Lower leg skin (tissue), 3 donors: ENCODE measurements at regions not wholly inside any gene's neighbourhood (a gene's known extent, or its start where the extent isn't known, plus 50 kb on each side); places are given as distances from the start of the nearest gene placed in this dataset.

Source experiments
- POLR2A ChIP-seq, 2 donors: fragments of 450-650 bp; IDR thresholded peaks; one replicate each; pipeline ENCODE4 v1.6.1; 2016 to 2017; ENCODE audit warnings: antibody characterized with exemption in 2 of 2, mild to moderate bottlenecking in 1 of 2, moderate library complexity in 1 of 2
- TF ChIP-seq, protein P1 (sequence below), 3 donors: fragments of 450-650 bp; IDR thresholded peaks; one replicate each; pipeline ENCODE4 v1.5.1; 2016; ENCODE audit warnings: antibody characterized with exemption in 3 of 3, mild to moderate bottlenecking in 3 of 3, moderate library complexity in 2 of 3

GRCh38 chr4:66885501-66886165 lies 659.7 kb downstream of the CENPC start:
- TF ChIP-seq, protein P1, sequence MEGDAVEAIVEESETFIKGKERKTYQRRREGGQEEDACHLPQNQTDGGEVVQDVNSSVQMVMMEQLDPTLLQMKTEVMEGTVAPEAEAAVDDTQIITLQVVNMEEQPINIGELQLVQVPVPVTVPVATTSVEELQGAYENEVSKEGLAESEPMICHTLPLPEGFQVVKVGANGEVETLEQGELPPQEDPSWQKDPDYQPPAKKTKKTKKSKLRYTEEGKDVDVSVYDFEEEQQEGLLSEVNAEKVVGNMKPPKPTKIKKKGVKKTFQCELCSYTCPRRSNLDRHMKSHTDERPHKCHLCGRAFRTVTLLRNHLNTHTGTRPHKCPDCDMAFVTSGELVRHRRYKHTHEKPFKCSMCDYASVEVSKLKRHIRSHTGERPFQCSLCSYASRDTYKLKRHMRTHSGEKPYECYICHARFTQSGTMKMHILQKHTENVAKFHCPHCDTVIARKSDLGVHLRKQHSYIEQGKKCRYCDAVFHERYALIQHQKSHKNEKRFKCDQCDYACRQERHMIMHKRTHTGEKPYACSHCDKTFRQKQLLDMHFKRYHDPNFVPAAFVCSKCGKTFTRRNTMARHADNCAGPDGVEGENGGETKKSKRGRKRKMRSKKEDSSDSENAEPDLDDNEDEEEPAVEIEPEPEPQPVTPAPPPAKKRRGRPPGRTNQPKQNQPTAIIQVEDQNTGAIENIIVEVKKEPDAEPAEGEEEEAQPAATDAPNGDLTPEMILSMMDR (IDR thresholded peaks at IDR 0.05) = no peak
- TF ChIP-seq POLR2A (IDR thresholded peaks at IDR 0.05) = no peak
